HUDEP-2 (cell line): ENCODE measurements at regions not wholly inside any gene's neighbourhood (a gene's known extent, or its start where the extent isn't known, plus 50 kb on each side); places are given as distances from the start of the nearest gene placed in this dataset.
"Not testable (repeated sequence)": the region's sequence is repeated elsewhere in the genome, so short reads cannot be mapped to it uniquely, and the experiment has no call there.

Experiments used
- DNase-seq, 76 experiments: peaks; one replicate each; lab custom pipeline; 2025; ENCODE audit not compliant: unreplicated experiment in 76 of 76; lab: John Stamatoyannopoulos, UW

- DNase-seq: no peak
These were observed 259.0 kb upstream of the RGMA start for GRCh38 chr15:93347986-93348385.

- no peak for DNase-seq
These were observed 257.0 kb upstream of the RGMA start for GRCh38 chr15:93345981-93346380.

GRCh38 chr15:93343402-93343801 is 254.4 kb upstream of the RGMA start:
- DNase-seq: not testable (repeated sequence)

GRCh38 chr15:93341164-93341563 is 252.2 kb upstream of the RGMA start:
- no peak for DNase-seq

GRCh38 chr15:93340406-93340805 is 251.4 kb upstream of the RGMA start:
- DNase-seq: no peak

- DNase-seq: peak in 1 of 76 experiments; percentile 2
These were observed 244.8 kb upstream of the RGMA start for GRCh38 chr15:93333796-93334195.

- not testable (repeated sequence) for DNase-seq
These were observed 244.1 kb upstream of the RGMA start for GRCh38 chr15:93333126-93333525.

- DNase-seq: no peak
These were observed 243.2 kb upstream of the RGMA start for GRCh38 chr15:93332168-93332553.

GRCh38 chr15:93331545-93332167 is 242.6 kb upstream of the RGMA start:
- no peak for DNase-seq

GRCh38 chr15:93330912-93331544 is 242.0 kb upstream of the RGMA start:
- DNase-seq: no peak

- DNase-seq: no peak
These were observed 238.4 kb upstream of the RGMA start for GRCh38 chr15:93327364-93327763.

- no peak for DNase-seq
These were observed 235.4 kb upstream of the RGMA start for GRCh38 chr15:93324186-93324975.

- no peak for DNase-seq
These were observed 232.9 kb upstream of the RGMA start for GRCh38 chr15:93321881-93322282.

GRCh38 chr15:93319121-93319814 is 230.3 kb upstream of the RGMA start:
- DNase-seq: no peak

GRCh38 chr15:93317772-93318171 is 228.8 kb upstream of the RGMA start:
- DNase-seq: no peak

- no peak for DNase-seq
These were observed 225.2 kb upstream of the RGMA start for GRCh38 chr15:93314245-93314644.

- DNase-seq: no peak
These were observed 224.0 kb upstream of the RGMA start for GRCh38 chr15:93312891-93313486.

GRCh38 chr15:93311620-93312019 is 222.6 kb upstream of the RGMA start:
- no peak for DNase-seq

GRCh38 chr15:93308026-93308690 is 219.1 kb upstream of the RGMA start:
- no peak for DNase-seq

GRCh38 chr15:93307513-93307912 is 218.5 kb upstream of the RGMA start:
- no peak for DNase-seq
